Ishikawa (cell line): ENCODE measurements at regions not wholly inside any gene's neighbourhood (a gene's known extent, or its start where the extent isn't known, plus 50 kb on each side); places are given as distances from the start of the nearest gene placed in this dataset.

ENCODE experiments used
- CEBPB ChIP-seq: IDR thresholded peaks from 2 replicates; pipeline ENCODE4 v1.6.1; 2012
- CREB1 ChIP-seq: IDR thresholded peaks from 2 replicates; pipeline ENCODE4 v1.6.1; 2012; ENCODE audit warnings: low read depth
- EGR1 ChIP-seq: IDR thresholded peaks from 2 replicates; pipeline ENCODE4 v1.6.1; 2012
- EP300 ChIP-seq: IDR thresholded peaks from 2 replicates; pipeline ENCODE4 v1.6.1; 2012; ENCODE audit warnings: borderline replicate concordance
- FOXM1 ChIP-seq: IDR thresholded peaks from 2 replicates; pipeline ENCODE4 v1.6.1; 2012; ENCODE audit warnings: low read depth, borderline replicate concordance
- NFIC ChIP-seq: IDR thresholded peaks from 2 replicates; pipeline ENCODE4 v1.6.1; 2012
- RAD21 ChIP-seq: IDR thresholded peaks from 2 replicates; pipeline ENCODE4 v1.6.1; 2012; ENCODE audit warnings: low read depth
- TAF1 ChIP-seq: IDR thresholded peaks from 2 replicates; pipeline ENCODE4 v1.6.1; 2012; ENCODE audit warnings: low read depth, mild to moderate bottlenecking
- TCF12 ChIP-seq: IDR thresholded peaks from 2 replicates; pipeline ENCODE4 v1.6.1; 2012; ENCODE audit warnings: low read depth
- TEAD4 ChIP-seq: IDR thresholded peaks from 2 replicates; pipeline ENCODE4 v1.6.1; 2012
- USF1 ChIP-seq: IDR thresholded peaks from 2 replicates; pipeline ENCODE4 v1.6.1; 2012
- YY1 ChIP-seq: IDR thresholded peaks from 2 replicates; pipeline ENCODE4 v1.6.1; 2012; ENCODE audit warnings: low read depth
- ZBTB7A ChIP-seq: IDR thresholded peaks from 2 replicates; pipeline ENCODE4 v1.6.1; 2012; ENCODE audit warnings: low read depth
- TF ChIP-seq, protein P1 (sequence below): IDR thresholded peaks from 2 replicates; pipeline ENCODE4 v1.6.1; 2012
- TF ChIP-seq, protein P2 (sequence below): IDR thresholded peaks from 2 replicates; pipeline ENCODE4 v1.6.1; 2012; ENCODE audit warnings: low read depth, mild to moderate bottlenecking

GRCh38 chr14:65260786-65261185 lies 151.7 kb upstream of the FUT8 start:
- TF ChIP-seq EP300, result no peak
- no peak for TF ChIP-seq CREB1
- TF ChIP-seq, protein P1, sequence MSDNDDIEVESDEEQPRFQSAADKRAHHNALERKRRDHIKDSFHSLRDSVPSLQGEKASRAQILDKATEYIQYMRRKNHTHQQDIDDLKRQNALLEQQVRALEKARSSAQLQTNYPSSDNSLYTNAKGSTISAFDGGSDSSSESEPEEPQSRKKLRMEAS, result no peak
- no peak for TF ChIP-seq CEBPB
- no peak for TF ChIP-seq TEAD4
- no peak for TF ChIP-seq USF1
- TF ChIP-seq, protein P2, sequence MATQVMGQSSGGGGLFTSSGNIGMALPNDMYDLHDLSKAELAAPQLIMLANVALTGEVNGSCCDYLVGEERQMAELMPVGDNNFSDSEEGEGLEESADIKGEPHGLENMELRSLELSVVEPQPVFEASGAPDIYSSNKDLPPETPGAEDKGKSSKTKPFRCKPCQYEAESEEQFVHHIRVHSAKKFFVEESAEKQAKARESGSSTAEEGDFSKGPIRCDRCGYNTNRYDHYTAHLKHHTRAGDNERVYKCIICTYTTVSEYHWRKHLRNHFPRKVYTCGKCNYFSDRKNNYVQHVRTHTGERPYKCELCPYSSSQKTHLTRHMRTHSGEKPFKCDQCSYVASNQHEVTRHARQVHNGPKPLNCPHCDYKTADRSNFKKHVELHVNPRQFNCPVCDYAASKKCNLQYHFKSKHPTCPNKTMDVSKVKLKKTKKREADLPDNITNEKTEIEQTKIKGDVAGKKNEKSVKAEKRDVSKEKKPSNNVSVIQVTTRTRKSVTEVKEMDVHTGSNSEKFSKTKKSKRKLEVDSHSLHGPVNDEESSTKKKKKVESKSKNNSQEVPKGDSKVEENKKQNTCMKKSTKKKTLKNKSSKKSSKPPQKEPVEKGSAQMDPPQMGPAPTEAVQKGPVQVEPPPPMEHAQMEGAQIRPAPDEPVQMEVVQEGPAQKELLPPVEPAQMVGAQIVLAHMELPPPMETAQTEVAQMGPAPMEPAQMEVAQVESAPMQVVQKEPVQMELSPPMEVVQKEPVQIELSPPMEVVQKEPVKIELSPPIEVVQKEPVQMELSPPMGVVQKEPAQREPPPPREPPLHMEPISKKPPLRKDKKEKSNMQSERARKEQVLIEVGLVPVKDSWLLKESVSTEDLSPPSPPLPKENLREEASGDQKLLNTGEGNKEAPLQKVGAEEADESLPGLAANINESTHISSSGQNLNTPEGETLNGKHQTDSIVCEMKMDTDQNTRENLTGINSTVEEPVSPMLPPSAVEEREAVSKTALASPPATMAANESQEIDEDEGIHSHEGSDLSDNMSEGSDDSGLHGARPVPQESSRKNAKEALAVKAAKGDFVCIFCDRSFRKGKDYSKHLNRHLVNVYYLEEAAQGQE, result no peak
- TF ChIP-seq FOXM1, result no peak
- TF ChIP-seq TAF1, result no peak
- no peak for TF ChIP-seq EGR1
- no peak for TF ChIP-seq ZBTB7A
- no peak for TF ChIP-seq TCF12
- no peak for TF ChIP-seq YY1

GRCh38 chr14:65261425-65261920 lies 151.1 kb upstream of the FUT8 start:
- TF ChIP-seq, protein P1, result no peak
- TF ChIP-seq CEBPB (no peak), TEAD4 (no peak), FOXM1 (no peak), TCF12 (no peak), RAD21 (no peak), TAF1 (no peak), EP300 (no peak), YY1 (no peak), CREB1 (no peak), USF1 (no peak), NFIC (no peak), EGR1 (no peak), ZBTB7A (no peak)
- TF ChIP-seq, protein P2, result no peak

DNA sequence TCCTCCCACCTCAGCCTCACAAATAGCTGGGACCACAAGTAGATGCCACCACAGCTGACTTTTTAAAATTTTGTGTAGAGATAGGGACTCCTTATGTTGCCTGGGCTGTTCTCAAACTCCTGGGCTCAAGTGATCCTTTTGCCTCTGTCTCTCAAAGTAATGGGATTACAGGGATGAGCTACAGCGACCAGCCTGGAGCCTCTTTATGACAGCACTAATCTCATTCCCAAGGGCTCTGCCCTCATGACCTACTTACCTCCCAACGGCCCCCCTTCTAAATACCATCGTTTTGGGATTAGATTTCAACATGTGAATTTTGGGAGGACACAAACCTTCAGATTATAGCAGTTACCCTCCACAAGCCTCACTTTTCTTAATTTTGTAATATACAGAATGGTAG lies 150.6 kb upstream of the FUT8 start:
- TF ChIP-seq, protein P1, result no peak
- TF ChIP-seq USF1, result no peak
- no peak for TF ChIP-seq TAF1
- no peak for TF ChIP-seq TEAD4
- TF ChIP-seq FOXM1, result no peak
- no peak for TF ChIP-seq YY1
- TF ChIP-seq CREB1, result no peak
- TF ChIP-seq NFIC, result no peak
- no peak for TF ChIP-seq EP300
- TF ChIP-seq, protein P2, result no peak
- TF ChIP-seq CEBPB, result no peak
- no peak for TF ChIP-seq ZBTB7A
- no peak for TF ChIP-seq TCF12

- TF ChIP-seq CEBPB (no peak), EP300 (no peak), TEAD4 (no peak), YY1 (no peak), TAF1 (no peak), EGR1 (no peak), FOXM1 (no peak), CREB1 (no peak), ZBTB7A (no peak), TCF12 (no peak), NFIC (no peak), USF1 (no peak), RAD21 (no peak)
- TF ChIP-seq, protein P1, result no peak
- TF ChIP-seq, protein P2, result no peak
Measured at GRCh38 chr14:65263177-65263788, 149.2 kb upstream of the FUT8 start.
